Thymus (tissue), 11 donors: ENCODE measurements at regions not wholly inside any gene's neighbourhood (a gene's known extent, or its start where the extent isn't known, plus 50 kb on each side); places are given as distances from the start of the nearest gene placed in this dataset.

ENCODE experiments used
- DNase-seq, 9 donors: peaks; one replicate each; pipeline ENCODE4 v3.0.0-alpha.2; 2013; ENCODE audit warnings: low spot score in 9 of 9, low read depth in 6 of 9, missing footprints in 1 of 9
- H3K27ac ChIP-seq, 2 donors: one replicate each; pipeline ENCODE4 v1.5.1; 2013; ENCODE audit warnings: control low read depth in 1 of 2, low read depth in 1 of 2, low read length in 1 of 2, mild to moderate bottlenecking in 1 of 2, moderate library complexity in 1 of 2
- H3K27me3 ChIP-seq, 2 donors: one replicate each; pipeline ENCODE4 v1.5.1; 2013; ENCODE audit warnings: low read length in 1 of 2; ENCODE audit not compliant: control insufficient read depth in 2 of 2, insufficient read depth in 1 of 2
- H3K36me3 ChIP-seq, 2 donors: one replicate each; pipeline ENCODE4 v1.5.1; 2013; ENCODE audit warnings: low read length in 1 of 2, mild to moderate bottlenecking in 1 of 2, moderate library complexity in 1 of 2; ENCODE audit not compliant: control insufficient read depth in 2 of 2, insufficient read depth in 2 of 2
- H3K4me1 ChIP-seq, 2 donors: one replicate each; pipeline ENCODE4 v1.5.1; 2013; ENCODE audit warnings: low read length in 2 of 2; ENCODE audit not compliant: control insufficient read depth in 2 of 2, insufficient read depth in 2 of 2
- H3K4me3 ChIP-seq, 2 donors: one replicate each; pipeline ENCODE4 v1.5.1; 2013; ENCODE audit warnings: low read length in 2 of 2, control low read depth in 1 of 2, mild to moderate bottlenecking in 1 of 2
- H3K9me3 ChIP-seq, 2 donors: one replicate each; pipeline ENCODE4 v1.5.1; 2013; ENCODE audit warnings: low read length in 1 of 2, mild to moderate bottlenecking in 1 of 2; ENCODE audit not compliant: control insufficient read depth in 2 of 2, insufficient read depth in 1 of 2
- WGBS: extraction: QIAGEN DNeasy Blood & Tissue Kit; methylation state at CpG from one replicate; pipeline ENCODE4 v1.1.7; 2013; 5-methylcytosine and 5-hydroxymethylcytosine counted together
- donor health status: healthy.

- Histone ChIP-seq H3K4me3 (no peak overlapping the region), H3K9me3 (no peaks in the 10 kb centered on the region), H3K27ac (no peak overlapping the region), H3K36me3 (no peaks in the 10 kb centered on the region), H3K4me1 (no peaks in the 10 kb centered on the region), H3K27me3 (no peaks in the 10 kb centered on the region)
- WGBS = 77% methylated on average over 6 of the region's 6 CpGs
- no peak for DNase-seq
Measured at GRCh38 chr2:19835781-19836281, 66.0 kb downstream of the TTC32 start.

GRCh38 chr2:19833978-19834377, 67.8 kb downstream of the TTC32 start:
- Histone ChIP-seq H3K9me3 (no peaks in the 10 kb centered on the region), H3K27ac (no peak overlapping the region), H3K4me3 (no peak overlapping the region), H3K27me3 (no peaks in the 10 kb centered on the region), H3K4me1 (no peaks in the 10 kb centered on the region), H3K36me3 (no peaks in the 10 kb centered on the region)
- WGBS = 40% methylated on average over 3 of the region's 3 CpGs
- no peak for DNase-seq

DNA sequence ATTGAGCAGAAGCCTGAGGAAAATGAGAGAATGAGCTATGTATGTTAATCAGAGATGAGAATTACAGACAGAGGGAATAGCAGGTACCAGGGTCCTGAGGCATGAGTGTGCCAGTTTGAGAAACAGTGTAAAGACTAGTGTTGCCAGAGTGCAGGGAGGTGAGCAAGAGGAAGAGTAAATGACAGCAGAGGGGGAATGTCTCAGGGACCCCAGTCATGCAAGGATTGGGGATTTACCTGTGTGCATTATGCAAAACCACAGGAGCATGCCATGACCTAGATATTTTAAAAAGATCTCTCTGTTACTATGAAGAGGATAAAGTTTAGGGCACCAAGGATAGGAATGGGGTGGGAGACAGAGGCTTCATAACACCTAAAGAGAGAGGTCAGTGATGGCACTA, 72.1 kb downstream of the TTC32 start:
- Histone ChIP-seq H3K27me3 (no peaks in the 10 kb centered on the region), H3K9me3 (no peaks in the 10 kb centered on the region), H3K4me3 (no peak overlapping the region), H3K27ac (no peak overlapping the region), H3K36me3 (no peaks in the 10 kb centered on the region), H3K4me1 (no peaks in the 10 kb centered on the region)
- DNase-seq = no peak

- Histone ChIP-seq H3K27me3 (no peaks in the 10 kb centered on the region), H3K4me1 (no peaks in the 10 kb centered on the region), H3K36me3 (no peaks in the 10 kb centered on the region), H3K9me3 (no peaks in the 10 kb centered on the region), H3K27ac (no peak overlapping the region), H3K4me3 (no peak overlapping the region)
- no peak for DNase-seq
Measured at GRCh38 chr2:19826874-19827273, 74.9 kb downstream of the TTC32 start.

DNA sequence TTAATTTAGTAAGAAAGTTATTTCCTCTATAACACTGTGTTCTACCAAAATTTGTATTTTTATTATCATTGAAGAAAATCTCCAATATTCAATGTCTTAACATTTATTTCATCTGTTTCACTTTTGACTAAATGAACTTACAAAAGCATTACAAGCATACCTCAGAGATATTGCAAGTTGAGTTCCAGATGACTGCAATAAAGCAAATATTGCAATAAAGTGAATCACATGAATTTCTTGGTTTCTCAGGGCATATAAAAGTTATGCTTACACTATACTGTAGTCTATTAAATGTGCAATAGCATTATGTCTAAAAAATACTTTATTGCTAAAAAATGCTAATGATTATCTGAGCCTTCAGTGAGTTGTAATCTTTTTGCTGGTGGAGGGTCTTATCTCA, 78.3 kb downstream of the TTC32 start:
- no peaks in the 10 kb centered on the region for H3K9me3 ChIP-seq
- H3K27me3 ChIP-seq = no peaks in the 10 kb centered on the region
- H3K4me3 ChIP-seq = no peak overlapping the region
- H3K4me1 ChIP-seq = no peaks in the 10 kb centered on the region
- no peaks in the 10 kb centered on the region for H3K36me3 ChIP-seq
- no peak for DNase-seq
- H3K27ac ChIP-seq = no peak overlapping the region

DNA sequence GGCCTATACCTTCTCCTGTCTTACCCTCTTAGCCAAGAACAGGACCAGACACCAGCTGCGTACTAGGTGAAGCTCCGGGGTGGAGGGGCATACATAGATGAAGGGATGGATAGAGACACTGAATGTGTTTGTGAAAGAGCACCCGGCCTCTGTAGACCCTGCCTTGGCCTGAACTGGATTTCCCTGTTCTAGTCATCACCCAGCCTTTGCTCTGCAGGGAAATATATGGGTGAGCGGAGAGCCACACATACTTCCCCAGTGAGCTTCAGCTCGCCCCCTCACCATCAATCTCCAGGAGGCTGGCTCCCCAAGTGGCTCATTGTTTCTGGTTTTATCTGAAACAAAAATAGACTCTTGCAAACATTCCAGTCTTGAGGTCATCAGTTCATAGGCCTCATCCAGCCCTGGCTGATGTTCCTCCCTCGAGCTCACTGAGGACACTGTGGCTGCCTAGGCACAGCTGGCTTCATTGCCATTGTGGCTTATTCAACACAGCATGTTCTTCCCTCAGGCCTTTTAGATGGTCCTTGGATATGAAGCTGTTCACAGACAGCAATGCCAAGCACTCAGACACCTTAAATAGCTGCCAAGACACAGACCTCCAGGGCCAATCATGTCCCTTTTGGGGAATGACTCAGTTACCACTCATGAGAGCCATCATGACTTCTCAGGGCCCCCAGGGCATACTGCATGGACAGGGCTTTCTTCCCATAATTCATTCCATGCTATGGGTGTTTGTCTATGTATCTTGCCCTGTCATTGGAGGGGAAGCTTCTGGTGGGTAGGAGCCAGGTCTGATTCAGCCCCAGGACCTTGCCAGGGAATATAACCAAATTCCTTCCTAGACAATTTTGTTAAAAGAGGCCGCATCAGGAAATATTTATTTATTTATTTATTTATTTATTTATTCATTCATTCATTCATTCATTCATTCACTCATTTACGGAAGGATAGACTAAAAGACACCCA, 82.4 kb downstream of the TTC32 start:
- no peaks in the 10 kb centered on the region for H3K4me1 ChIP-seq
- H3K4me3 ChIP-seq = no peak overlapping the region
- H3K9me3 ChIP-seq = no peaks in the 10 kb centered on the region
- H3K27ac ChIP-seq = no peak overlapping the region
- WGBS = 91% methylated on average over 8 of the region's 8 CpGs
- H3K36me3 ChIP-seq = no peaks in the 10 kb centered on the region
- H3K27me3 ChIP-seq = no peaks in the 10 kb centered on the region
- no peak for DNase-seq

DNA sequence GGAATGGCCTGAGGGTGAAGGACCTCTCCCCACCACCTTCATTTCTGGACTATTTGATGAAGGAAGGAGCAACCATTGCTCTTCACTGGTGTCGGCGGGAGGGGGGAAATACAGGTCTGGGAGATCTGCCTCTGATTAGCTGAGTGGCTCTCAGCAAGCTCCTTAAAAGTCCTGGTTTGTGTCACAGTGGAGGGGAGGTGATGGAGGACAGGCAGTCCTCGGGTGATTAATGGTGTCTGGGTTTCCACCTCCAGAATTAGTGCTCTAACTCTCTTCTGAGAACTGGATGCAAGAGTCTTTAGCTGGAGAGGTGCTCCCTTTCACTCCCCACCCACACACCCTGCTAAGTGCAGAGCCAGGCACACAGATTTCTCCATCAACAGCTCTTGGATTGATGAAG, 83.2 kb downstream of the TTC32 start:
- no peak for DNase-seq
- 76% methylated on average over 3 of the region's 3 CpGs for WGBS
- Histone ChIP-seq H3K9me3 (no peaks in the 10 kb centered on the region), H3K4me3 (no peak overlapping the region), H3K36me3 (no peaks in the 10 kb centered on the region), H3K27ac (no peak overlapping the region), H3K4me1 (no peaks in the 10 kb centered on the region), H3K27me3 (no peaks in the 10 kb centered on the region)

GRCh38 chr2:19818039-19818438, 83.7 kb downstream of the TTC32 start:
- no peaks in the 10 kb centered on the region for H3K9me3 ChIP-seq
- DNase-seq = no peak
- 93% methylated on average over 3 of the region's 3 CpGs for WGBS

DNA sequence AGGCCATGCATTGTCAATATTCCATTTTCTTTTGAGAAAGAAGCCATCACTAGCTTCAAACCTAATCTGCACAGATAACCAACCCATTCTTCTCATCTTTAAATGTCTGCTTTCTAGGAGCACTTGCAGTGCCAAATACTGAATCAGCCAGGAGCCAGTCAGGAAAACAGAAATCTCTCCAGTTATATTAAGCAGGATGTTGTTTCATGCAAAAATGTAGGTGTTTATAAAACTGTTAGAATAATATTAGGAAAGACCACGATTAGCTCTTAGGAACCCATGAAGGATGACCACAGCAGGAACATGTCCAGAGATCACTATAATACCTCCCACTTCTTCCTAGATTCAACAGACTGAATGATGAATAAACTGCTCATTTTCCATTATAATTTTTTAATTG, 86.0 kb downstream of the TTC32 start:
- no peaks in the 10 kb centered on the region for H3K27me3 ChIP-seq
- no peaks in the 10 kb centered on the region for H3K9me3 ChIP-seq
- no peaks in the 10 kb centered on the region for H3K4me1 ChIP-seq
- no peak overlapping the region for H3K27ac ChIP-seq
- 87% methylated on average over 1 of the region's 1 CpG for WGBS
- H3K36me3 ChIP-seq = no peaks in the 10 kb centered on the region
- DNase-seq = no peak
- no peak overlapping the region for H3K4me3 ChIP-seq

More at GRCh38 chr2:19818039-19818438, 83.7 kb downstream of the TTC32 start:
- H3K4me3 ChIP-seq = no peak overlapping the region
- H3K4me1 ChIP-seq = no peaks in the 10 kb centered on the region
- no peak overlapping the region for H3K27ac ChIP-seq
- H3K36me3 ChIP-seq = no peaks in the 10 kb centered on the region
- no peaks in the 10 kb centered on the region for H3K27me3 ChIP-seq
